Fibroblast of pulmonary artery (primary cell): ENCODE measurements at regions not wholly inside any gene's neighbourhood (a gene's known extent, or its start where the extent isn't known, plus 50 kb on each side); places are given as distances from the start of the nearest gene placed in this dataset.

Experiments used
- DNase-seq: peaks from one replicate; pipeline ENCODE4 v3.0.0-alpha.2; 2010; ENCODE audit warnings: low read depth
- H3K4me3 ChIP-seq: replicated peaks from 2 replicates; pipeline ENCODE4 v1.5.1; 2011; ENCODE audit warnings: low read depth, mild to moderate bottlenecking, control low read depth, low read length, moderate library complexity
- TF ChIP-seq, protein P1 (sequence below): IDR thresholded peaks from 2 replicates; pipeline ENCODE4 v1.5.1; 2011; ENCODE audit warnings: mild to moderate bottlenecking, control low read depth, low read length, inconsistent platforms; ENCODE audit errors: missing control alignments

DNA sequence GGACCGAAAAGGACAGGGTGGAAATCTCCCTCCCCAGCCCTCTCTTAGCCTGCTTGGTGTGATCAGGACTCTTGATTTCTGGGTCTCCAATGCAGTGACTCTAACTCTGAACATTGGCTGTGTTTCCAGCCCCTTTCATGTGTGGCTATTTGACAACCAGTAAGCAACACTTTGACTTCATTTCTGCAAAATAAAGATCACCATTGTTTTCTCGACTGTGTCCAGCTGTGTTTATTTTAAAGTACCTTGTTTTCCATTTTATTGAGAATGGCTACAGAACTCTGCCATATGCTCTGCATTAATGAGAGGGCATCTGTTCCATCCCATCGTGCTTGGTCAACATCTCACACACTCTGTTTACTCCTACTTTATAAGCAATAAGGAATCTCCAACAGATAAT is 60.9 kb upstream of the TAGAP start:
- DNase-seq, result no peak
- no peak overlapping the region for H3K4me3 ChIP-seq
- TF ChIP-seq, protein P1, sequence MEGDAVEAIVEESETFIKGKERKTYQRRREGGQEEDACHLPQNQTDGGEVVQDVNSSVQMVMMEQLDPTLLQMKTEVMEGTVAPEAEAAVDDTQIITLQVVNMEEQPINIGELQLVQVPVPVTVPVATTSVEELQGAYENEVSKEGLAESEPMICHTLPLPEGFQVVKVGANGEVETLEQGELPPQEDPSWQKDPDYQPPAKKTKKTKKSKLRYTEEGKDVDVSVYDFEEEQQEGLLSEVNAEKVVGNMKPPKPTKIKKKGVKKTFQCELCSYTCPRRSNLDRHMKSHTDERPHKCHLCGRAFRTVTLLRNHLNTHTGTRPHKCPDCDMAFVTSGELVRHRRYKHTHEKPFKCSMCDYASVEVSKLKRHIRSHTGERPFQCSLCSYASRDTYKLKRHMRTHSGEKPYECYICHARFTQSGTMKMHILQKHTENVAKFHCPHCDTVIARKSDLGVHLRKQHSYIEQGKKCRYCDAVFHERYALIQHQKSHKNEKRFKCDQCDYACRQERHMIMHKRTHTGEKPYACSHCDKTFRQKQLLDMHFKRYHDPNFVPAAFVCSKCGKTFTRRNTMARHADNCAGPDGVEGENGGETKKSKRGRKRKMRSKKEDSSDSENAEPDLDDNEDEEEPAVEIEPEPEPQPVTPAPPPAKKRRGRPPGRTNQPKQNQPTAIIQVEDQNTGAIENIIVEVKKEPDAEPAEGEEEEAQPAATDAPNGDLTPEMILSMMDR, result no peak

DNA sequence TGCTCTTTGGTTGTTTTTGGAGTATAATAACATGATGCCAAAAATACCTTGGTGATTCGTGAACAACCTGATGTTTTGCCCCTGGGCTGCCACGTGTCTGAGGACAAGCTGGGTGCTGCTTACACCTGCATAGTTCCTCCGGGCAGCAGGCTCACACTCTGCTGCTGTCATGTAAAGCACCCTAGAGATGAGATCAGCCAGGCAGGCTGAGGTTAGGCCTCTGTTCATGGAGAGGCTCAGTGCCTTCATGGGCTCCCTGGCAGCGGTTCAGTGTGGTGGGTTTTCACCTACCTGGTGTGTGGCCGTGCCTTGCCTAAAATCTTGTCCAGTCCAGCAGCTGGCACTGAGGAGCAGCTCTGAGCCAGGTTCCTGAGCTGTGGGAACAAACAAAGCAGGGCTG is 60.1 kb upstream of the TAGAP start:
- DNase-seq, result no peak
- no peak overlapping the region for H3K4me3 ChIP-seq
- TF ChIP-seq, protein P1, result no peak

DNA sequence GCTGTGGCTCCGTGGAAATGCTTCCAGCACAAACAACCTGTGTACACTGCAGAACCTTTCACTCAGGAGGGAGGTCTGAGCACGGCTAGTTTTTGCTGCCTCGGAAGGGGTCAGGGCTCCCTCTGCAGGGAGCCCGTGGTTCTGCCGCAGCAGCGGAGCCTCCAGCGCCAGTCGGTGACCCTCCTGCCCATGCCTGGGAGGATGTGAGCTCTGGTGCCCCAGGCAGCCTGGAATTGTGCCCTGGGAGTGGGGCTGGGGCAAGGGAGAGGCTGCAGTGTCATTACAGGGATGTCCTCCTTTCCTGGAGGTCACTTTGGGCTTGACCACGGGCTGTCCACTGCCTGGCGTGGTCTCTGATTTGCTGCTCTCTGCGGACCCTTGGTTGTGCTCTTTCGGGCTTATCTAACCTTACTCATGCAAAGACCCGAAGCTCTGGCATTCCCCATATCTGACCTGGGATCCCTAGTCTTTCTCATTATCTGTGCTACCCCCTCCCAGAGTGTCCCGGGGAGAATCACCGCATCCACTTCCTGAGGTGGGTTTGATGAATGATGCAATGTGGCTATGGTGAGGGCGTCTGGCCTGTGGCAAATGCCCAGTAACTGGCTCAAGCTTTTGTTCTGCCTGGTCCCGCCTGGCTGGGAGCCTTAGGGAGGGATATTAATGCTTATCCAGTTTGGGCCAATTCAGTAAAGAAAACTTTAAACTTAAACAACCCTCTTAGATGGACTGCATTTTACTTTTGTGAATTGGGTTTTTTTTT is 59.6 kb upstream of the TAGAP start:
- H3K4me3 ChIP-seq, result no peak overlapping the region
- TF ChIP-seq, protein P1, result peak; percentile 97
- peak; percentile 64 for DNase-seq

DNA sequence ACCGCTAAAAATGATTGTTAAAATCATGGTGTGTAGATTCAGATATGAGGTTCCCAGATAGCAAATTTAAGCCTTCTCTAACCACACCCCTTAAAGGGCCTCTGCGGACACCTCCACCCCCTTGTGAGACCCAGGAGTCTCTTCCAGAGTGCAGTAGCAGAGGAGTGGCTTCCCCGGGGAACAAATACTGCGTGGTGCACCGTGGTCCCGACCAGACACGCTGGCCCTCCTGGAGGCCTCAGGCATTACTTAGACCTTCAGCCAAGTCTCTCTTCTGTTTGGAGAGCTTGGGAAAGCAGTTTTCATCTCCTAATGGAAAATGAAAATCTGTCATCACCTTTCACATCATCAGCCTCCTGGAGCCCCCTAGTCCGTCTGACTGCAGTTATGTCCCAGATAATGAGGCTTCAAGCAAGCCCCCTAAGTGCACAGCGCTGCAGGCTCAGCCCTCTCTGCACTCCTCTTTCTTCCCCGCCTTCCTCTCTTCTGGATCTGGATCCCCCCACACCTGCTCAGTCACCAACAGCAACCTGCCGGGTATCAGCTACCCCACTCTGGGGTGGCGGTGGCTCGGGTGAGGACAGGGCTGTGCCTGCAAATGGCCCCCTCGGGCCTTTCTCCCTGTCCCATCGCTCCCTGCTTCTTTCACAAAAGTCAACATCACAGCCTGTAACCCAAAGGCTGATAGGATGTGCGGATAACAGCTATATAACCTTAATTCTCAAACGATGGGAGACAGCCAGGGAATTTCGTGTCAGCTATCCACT is 58.8 kb upstream of the TAGAP start:
- DNase-seq, result no peak
- TF ChIP-seq, protein P1, result no peak
- no peak overlapping the region for H3K4me3 ChIP-seq

DNA sequence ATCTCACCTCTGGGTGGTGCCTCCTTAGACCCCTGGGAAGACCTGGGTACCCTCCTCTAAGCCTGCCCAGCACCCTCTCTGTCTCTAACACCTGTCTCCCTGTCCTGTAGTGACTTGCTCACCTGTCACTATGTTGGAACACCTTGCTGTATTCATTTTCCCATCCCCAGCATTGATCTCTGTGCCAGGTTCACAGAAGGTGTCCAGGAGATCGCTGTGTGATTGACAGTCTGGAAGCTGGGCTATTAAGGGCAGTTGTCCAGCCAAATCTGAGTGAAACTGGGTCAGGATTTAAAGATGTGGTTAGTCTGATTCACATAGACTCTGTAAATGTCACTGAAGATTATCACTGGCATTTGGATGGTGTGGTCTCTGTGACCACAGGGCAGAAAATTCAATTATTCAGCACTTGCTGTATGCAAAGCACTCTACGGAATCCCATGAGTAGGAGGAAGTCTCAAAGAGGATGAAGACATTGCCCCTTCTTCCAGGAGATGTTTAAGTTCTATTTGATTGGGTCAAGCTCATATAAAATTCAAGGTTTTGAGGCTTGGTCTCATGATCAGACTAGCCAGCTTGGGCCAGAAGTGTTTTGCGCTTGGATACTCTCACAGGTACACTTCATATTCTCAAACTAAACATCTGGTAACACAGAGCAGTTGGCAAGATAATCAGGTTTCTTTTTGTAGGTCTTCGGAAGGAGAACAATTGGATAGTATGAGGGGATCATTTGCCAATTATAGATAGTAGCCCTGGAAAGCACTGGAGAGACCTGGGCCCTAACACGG is 57.8 kb upstream of the TAGAP start:
- no peak for DNase-seq
- TF ChIP-seq, protein P1, result no peak
- no peak overlapping the region for H3K4me3 ChIP-seq

DNA sequence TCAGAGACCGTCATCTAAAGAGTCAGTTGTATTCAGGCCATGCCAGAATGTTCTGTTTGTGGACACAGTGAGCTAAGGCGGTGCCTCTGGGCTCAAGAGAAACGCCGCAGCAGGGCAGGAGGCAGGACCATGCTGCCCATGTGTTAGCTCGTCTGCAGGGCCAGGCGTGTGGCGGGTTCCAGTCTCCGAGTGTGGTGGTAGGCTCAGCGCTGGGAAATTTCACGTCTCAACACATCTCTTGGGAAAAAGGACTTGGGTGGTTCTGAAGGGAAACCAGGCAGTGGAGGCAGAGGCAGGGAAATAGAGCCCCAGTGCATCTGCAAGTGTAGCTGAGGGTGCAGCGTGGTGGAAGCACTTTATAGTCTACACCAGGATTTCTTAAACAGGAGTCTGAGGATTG is 56.9 kb upstream of the TAGAP start:
- TF ChIP-seq, protein P1, result no peak
- no peak overlapping the region for H3K4me3 ChIP-seq
- no peak for DNase-seq
